GM19467 (cell line): ENCODE measurements at regions not wholly inside any gene's neighbourhood (a gene's known extent, or its start where the extent isn't known, plus 50 kb on each side); places are given as distances from the start of the nearest gene placed in this dataset.

Experiments
- ATAC-seq: cut with Tn5 transposase; IDR thresholded peaks from one replicate; pipeline ENCODE4 v1.9.1; 2021; ENCODE audit warnings: mild to moderate bottlenecking, moderate library complexity; ENCODE audit not compliant: unreplicated experiment

DNA sequence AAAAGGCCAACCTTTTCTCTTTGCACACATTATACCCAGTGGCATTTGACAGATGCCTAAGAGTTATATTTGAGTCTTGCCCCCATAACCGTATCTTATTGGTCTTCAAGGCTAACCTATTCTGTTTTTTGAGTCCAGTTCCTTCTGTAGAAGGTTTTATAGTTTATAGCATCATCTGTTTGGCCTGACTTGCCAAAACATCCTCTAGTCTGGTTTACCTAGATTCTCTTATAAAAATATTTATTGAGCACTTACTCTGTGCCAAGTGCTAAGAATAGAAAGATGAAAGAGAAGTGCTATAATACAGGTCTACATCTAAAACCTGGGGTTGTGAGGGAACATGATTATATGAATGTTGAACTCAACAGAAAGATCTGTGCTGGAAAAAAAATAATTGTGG lies 55.9 kb upstream of the PIP4K2A start:
- ATAC-seq, result no peak

DNA sequence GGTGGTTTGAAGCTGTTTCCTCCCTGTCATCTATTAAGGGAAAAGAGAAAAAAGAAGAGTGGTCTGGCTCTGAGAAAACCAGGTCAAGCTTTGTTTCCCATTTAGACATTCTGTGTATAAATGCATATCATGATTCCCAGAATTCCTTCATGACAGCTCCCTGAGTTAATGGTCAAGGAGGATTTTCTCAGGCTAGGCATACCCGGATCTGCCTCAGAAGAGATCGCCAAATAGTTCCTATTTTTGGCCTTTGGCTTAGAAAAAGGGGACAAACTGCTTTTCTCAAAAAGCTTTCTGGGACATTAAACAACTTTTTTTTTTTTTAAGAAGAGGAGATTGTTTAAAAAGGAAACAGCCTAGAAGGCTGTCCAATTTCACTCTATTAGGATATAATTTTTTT lies 53.5 kb upstream of the PIP4K2A start:
- no peak for ATAC-seq

DNA sequence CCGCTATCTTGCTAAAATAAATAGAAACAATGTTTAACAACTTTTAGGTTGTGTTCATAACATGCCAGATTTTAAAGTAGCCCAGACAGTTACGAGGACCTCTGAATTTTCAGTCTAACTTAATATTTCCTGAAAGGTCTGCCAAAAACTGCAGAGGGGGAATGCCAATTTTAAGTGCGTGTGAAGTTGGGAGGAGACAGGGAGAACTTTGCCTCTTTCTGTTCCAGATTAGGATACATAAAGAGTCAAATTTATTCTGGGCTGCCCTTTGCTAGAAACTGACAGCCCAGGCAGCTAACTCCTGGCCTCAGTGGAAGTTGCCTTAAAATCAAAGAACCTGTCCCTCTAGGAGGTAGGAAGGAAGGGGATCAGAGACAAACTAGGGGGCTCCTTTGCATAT lies 52.3 kb upstream of the PIP4K2A start:
- no peak for ATAC-seq

DNA sequence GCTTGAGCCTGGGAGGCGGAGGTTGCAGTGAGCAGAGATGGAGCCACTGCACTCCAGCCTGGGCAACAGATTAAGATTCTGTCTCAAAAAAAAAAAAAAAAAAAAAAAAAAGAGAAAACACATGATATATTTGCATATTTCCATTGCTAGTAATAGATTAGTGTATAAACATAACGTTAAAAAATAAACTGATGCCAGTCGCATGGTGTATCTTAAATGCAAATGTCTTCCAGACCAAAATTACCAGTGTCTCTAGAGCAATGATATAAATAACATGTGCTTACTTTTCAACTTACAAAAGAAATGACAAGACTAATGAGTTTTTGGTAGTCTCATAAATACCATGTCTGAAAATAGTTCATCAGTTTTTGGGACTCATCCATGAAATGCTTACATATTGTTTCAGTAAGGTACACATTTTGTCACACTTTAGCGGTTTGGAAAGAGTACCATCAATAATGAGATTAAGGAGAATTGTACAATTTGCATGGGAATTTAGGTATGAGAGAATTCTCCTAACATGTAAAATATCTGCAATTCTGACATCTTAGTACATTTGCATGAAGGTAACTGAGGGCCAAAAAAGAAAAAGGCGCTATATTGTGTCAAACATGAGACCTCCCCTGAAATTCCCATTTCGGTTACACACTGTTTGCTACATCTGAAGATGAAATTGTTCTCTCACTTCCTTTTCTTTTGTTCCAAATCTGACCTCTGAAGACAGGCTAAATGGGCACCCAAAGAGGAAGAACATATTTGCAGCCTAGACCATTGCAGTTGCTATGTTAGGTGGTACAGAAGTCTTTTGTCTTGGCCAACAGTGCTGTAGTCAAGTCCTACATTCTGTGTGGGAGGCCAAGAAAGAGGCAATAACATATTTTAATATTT lies 51.5 kb upstream of the PIP4K2A start:
- ATAC-seq, result peak; percentile 56

DNA sequence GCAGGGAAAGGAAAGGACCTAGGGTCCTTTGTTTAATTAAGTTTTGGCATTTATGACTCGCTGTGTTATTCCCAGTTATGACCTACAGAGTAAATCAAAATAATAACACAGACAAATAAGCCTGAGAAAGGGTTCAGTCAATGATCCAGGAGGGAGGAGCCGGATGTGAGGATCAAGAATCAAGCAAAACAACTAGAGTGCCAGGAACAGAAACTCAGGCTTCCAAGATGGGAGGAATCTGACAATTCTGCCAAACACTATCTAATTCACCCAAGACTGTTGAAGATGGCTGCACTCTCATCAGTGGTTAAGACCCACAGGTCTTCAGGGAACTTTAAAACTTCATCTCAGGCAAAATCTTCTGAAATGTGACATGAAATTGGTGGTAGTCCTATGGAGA lies 50.3 kb upstream of the PIP4K2A start:
- no peak for ATAC-seq
